ENCODE measurements at regions not wholly inside any gene's neighbourhood (a gene's known extent, or its start where the extent isn't known, plus 50 kb on each side); places are given as distances from the start of the nearest gene placed in this dataset.

DNA sequence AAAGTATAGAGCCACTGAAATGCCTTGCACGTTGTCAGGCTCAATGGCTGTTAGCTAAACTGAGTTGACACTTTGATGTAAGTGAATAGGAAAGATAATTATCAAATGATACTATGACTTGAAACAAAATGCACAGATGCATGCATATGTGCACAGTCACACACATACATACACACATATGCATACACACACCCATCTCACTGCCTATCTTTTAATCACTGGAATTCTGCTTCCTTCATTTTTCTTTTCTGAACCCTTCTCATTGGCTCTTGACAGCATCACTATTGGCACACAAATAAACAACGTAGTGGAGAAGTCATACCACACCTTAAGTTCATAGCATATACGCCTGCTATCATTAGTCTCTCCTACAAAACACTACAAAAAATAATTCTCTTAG is 154.9 kb upstream of the NCKAP5 start (continued):
- TF ChIP-seq ZNF462 (CRISPR knock-in tag; IDR thresholded peaks at IDR 0.05) (no peak), CREB1 (CRISPR knock-in tag; IDR thresholded peaks at IDR 0.05; ENCODE audit: low read depth) (no peak), NANOG (IDR thresholded peaks at IDR 0.05; ENCODE audit: borderline replicate concordance) (no peak), STAT1 (IDR thresholded peaks at IDR 0.05; ENCODE audit: unreplicated experiment) (no peak)

DNA sequence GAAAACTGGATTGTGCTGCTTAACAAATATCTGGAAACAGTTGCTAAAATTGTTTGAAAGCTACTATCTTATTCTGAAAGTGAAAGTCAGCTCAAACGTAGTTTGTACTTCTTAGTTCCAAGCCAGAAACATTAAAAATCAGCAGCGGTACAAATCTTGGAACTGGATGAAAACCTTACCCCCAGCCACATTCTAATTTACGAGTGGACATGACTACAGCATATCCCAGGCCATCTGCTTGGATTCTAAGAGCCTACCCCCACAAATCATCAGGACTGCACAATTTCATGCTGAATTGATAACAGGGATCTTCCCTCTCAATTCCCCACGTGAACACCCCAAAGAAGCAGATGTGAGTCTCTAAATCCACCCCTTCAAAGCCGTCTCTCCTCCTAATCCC is 158.7 kb upstream of the NCKAP5 start:
- DNase-seq (ENCODE audit: low spot score) (no peak), ATAC-seq (no peak)
- H3K36me3 ChIP-seq (ENCODE audit: insufficient read depth), result no peaks in the 10 kb centered on the region
- H3K4me1 ChIP-seq (ENCODE audit: insufficient read depth), result no peaks in the 10 kb centered on the region
- no peaks in the 10 kb centered on the region for H3K4me1 Mint-ChIP-seq
- no peak overlapping the region for H3K27ac Mint-ChIP-seq
- H3K27ac ChIP-seq (ENCODE audit: low read depth), result no peak overlapping the region
- no peaks in the 10 kb centered on the region for H3F3A ChIP-seq (replicated peaks; ENCODE audit: low read depth)
- no peaks in the 10 kb centered on the region for H3K27me3 ChIP-seq (ENCODE audit: insufficient read depth)
- peaks cover 2% of the 10 kb centered on the region for H3K27me3 Mint-ChIP-seq (ENCODE audit: insufficient read depth, low read depth, poor library complexity)
- H3K4me3 Mint-ChIP-seq, result no peak overlapping the region
- no peak overlapping the region for H2AFZ ChIP-seq
- H3K4me2 ChIP-seq, result no peak overlapping the region
- H3K9me2 ChIP-seq (ENCODE audit: insufficient read depth), result 0 out of 2 replicates have a peak, but pooled peaks cover 3% of the 10 kb centered on the region
- no peaks in the 10 kb centered on the region for H3K36me3 Mint-ChIP-seq (ENCODE audit: low read depth)
- no peaks in the 10 kb centered on the region for H3K9me3 Mint-ChIP-seq
- no peaks in the 10 kb centered on the region for H4K20me1 ChIP-seq (replicated peaks; ENCODE audit: insufficient read depth)
- no peaks in the 10 kb centered on the region for H3K79me2 ChIP-seq (replicated peaks; ENCODE audit: insufficient read depth)
- H3K4me3 ChIP-seq, result no peak overlapping the region
- TF ChIP-seq CTCF (conservative IDR thresholded peaks at IDR 0.05; ENCODE audit: low read depth in 2 of 2), result no peak
- TF ChIP-seq POLR2AphosphoS5 (IDR thresholded peaks at IDR 0.05; ENCODE audit: low read depth), result no peak
- no peak for TF ChIP-seq ZNF462 (CRISPR knock-in tag; IDR thresholded peaks at IDR 0.05)
- TF ChIP-seq NANOG (IDR thresholded peaks at IDR 0.05; ENCODE audit: borderline replicate concordance), result no peak
- TF ChIP-seq STAT1 (IDR thresholded peaks at IDR 0.05; ENCODE audit: unreplicated experiment), result no peak
- no peak for TF ChIP-seq CREB1 (CRISPR knock-in tag; IDR thresholded peaks at IDR 0.05; ENCODE audit: low read depth)
- no peak for TF ChIP-seq EZH2 (IDR thresholded peaks at IDR 0.05; ENCODE audit: low read depth, unreplicated experiment)

All from GM23338 (cell line).